HEK293 (cell line): ENCODE measurements at regions not wholly inside any gene's neighbourhood (a gene's known extent, or its start where the extent isn't known, plus 50 kb on each side); places are given as distances from the start of the nearest gene placed in this dataset.

Source experiments
- BCL11A ChIP-seq: fragments of 450-650 bp; formaldehyde crosslinking; IDR thresholded peaks from 2 replicates; pipeline ENCODE4 v1.5.1; 2016; ENCODE audit warnings: low read depth, missing biosample characterization, missing genetic modification characterization
- BCL11B ChIP-seq: fragments of 450-650 bp; formaldehyde crosslinking; IDR thresholded peaks from 2 replicates; pipeline ENCODE4 v1.5.1; 2016; ENCODE audit warnings: low read depth, missing biosample characterization, missing genetic modification characterization
- CTCF ChIP-seq: fragments of 450-650 bp; formaldehyde crosslinking; IDR thresholded peaks from 2 replicates; pipeline ENCODE4 v1.5.1; 2016; ENCODE audit warnings: missing biosample characterization, missing genetic modification characterization
- PATZ1 ChIP-seq: fragments of 450-650 bp; formaldehyde crosslinking; IDR thresholded peaks from 2 replicates; pipeline ENCODE4 v1.5.1; 2016; ENCODE audit warnings: missing biosample characterization, missing genetic modification characterization
- SETDB1 ChIP-seq: IDR thresholded peaks from one replicate; pipeline ENCODE4 v1.6.1; 2017; ENCODE audit warnings: mild to moderate bottlenecking, low read length, moderate library complexity, mixed read lengths; ENCODE audit not compliant: insufficient read length
- TCF7L2 ChIP-seq: IDR thresholded peaks from 2 replicates; pipeline ENCODE4 v1.6.1; 2011; ENCODE audit warnings: low read depth, mild to moderate bottlenecking, inconsistent platforms, low read length, moderate library complexity, borderline replicate concordance
- YY1 ChIP-seq: fragments of 450-650 bp; formaldehyde crosslinking; IDR thresholded peaks from 2 replicates; pipeline ENCODE4 v1.5.1; 2018; ENCODE audit warnings: missing biosample characterization, missing genetic modification characterization
- ZNF133 ChIP-seq: fragments of 450-650 bp; formaldehyde crosslinking; IDR thresholded peaks from 2 replicates; pipeline ENCODE4 v1.5.1; 2016; ENCODE audit warnings: missing biosample characterization, missing genetic modification characterization
- ZNF239 ChIP-seq: fragments of 450-650 bp; formaldehyde crosslinking; IDR thresholded peaks from 2 replicates; pipeline ENCODE4 v1.5.1; 2016; ENCODE audit warnings: missing biosample characterization, missing genetic modification characterization
- ZNF660 ChIP-seq: fragments of 450-650 bp; IDR thresholded peaks from 2 replicates; pipeline ENCODE4 v1.5.1; 2018; ENCODE audit warnings: missing biosample characterization, mild to moderate bottlenecking, missing genetic modification characterization
- ZSCAN18 ChIP-seq: fragments of 450-650 bp; formaldehyde crosslinking; IDR thresholded peaks from 2 replicates; pipeline ENCODE4 v1.5.1; 2016; ENCODE audit warnings: missing biosample characterization, missing genetic modification characterization

- no peak for TF ChIP-seq BCL11B
- TF ChIP-seq CTCF: no peak
- no peak for TF ChIP-seq ZNF133 (tag by site-specific recombination)
- TF ChIP-seq ZSCAN18: no peak
- TF ChIP-seq ZNF660 (tag by site-specific recombination): no peak
- TF ChIP-seq YY1 (tag by site-specific recombination): no peak
- TF ChIP-seq BCL11A (tag by site-specific recombination): no peak
- TF ChIP-seq TCF7L2: no peak
- TF ChIP-seq ZNF239 (tag by site-specific recombination): no peak
- no peak for TF ChIP-seq SETDB1
- no peak for TF ChIP-seq PATZ1 (tag by site-specific recombination)
Measured at GRCh38 chr10:57336865-57337264, 930.8 kb downstream of the IPMK start.
